Stimulated activated CD4-positive, alpha-beta T cell treated with anti-CD3 and anti-CD28 coated beads, Interleukin-4, amount 100 ng/mL, for 1 hour (primary cell): ENCODE measurements at regions not wholly inside any gene's neighbourhood (a gene's known extent, or its start where the extent isn't known, plus 50 kb on each side); places are given as distances from the start of the nearest gene placed in this dataset.

Experiments used
- DNase-seq: peaks from one replicate; pipeline ENCODE4 v3.0.0-alpha.2; 2020

- DNase-seq = no peak
Measured at GRCh38 chr5:89904442-89904841, 505.1 kb downstream of the CETN3 start.

DNA sequence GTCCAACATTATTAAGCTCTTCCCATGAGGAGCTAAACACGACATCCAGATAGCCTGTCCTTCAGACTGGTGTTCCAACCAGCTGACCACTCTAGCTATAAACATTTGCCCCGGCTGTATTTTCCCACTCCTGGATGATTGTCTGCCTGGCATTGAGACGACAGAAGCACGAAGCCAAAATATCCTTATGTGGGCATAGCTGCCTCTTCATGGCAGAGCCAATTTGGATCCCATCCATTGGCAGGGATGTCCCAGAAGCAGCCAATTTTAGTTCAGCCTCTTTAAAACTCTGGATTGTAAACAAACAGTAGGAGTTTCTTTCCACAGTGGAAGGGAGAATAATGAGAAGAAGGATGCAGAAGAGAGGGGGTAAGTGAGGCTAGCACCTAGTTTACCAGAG is 507.6 kb downstream of the CETN3 start:
- no peak for DNase-seq

DNA sequence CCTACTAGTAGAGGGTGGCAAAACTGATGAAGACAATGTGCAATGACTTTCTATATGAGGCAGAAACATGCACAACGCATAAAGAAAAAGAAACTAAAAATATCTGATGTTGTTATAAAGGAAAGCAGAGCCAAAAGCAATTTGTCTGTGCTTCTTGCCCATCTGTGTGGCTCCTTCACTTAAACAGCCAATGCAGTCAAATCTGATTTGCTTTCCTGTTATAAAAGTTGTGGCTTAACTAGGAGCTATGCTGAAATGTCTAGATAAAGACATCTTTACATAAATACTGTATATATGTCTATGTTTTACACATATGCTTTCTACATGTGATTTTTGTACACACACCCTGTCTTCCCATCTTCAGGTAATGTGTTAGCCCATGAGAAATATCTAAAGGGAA is 508.2 kb downstream of the CETN3 start:
- DNase-seq = no peak

DNA sequence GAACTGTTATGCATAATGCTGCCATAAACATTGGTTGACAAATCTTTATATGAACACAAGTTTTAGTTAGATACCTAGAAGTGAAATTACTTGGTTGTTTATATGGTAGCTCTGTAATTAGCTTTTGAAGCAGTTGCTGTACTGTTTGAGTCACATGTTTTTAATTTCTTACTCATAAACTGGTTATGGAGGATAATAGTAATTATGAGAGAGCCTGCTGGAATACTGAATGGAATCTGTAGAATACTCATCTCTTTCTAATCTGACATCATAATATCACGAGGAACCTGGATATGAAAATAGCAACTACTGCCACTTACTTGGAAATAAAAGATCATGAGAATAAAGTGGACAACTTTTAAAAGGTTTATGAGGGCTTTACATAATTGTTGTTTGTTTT is 509.2 kb downstream of the CETN3 start:
- no peak for DNase-seq

GRCh38 chr5:89899559-89899958 is 510.0 kb downstream of the CETN3 start:
- no peak for DNase-seq

GRCh38 chr5:89893546-89893945 is 516.0 kb downstream of the CETN3 start:
- DNase-seq = no peak

DNA sequence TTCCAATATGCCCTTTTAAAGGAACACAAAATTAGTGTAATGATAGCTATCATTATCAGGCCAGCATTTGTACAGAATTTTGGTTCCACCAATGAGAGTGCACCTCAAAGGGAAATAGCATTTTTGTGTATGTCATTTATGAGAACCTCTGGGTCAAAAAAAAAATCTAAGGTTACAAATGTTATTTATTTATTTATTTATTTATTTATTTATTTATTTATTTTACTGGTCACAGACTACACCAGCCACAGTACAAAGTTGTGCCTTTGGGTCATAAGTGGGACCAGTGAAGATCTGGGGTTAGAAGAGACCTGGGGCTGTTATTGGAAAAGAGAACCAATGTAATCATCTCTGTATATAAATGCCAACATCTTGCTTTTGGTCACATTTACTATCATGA is 523.9 kb downstream of the CETN3 start:
- no peak for DNase-seq

- DNase-seq = no peak
Measured at GRCh38 chr5:89883967-89884366, 525.6 kb downstream of the CETN3 start.

DNA sequence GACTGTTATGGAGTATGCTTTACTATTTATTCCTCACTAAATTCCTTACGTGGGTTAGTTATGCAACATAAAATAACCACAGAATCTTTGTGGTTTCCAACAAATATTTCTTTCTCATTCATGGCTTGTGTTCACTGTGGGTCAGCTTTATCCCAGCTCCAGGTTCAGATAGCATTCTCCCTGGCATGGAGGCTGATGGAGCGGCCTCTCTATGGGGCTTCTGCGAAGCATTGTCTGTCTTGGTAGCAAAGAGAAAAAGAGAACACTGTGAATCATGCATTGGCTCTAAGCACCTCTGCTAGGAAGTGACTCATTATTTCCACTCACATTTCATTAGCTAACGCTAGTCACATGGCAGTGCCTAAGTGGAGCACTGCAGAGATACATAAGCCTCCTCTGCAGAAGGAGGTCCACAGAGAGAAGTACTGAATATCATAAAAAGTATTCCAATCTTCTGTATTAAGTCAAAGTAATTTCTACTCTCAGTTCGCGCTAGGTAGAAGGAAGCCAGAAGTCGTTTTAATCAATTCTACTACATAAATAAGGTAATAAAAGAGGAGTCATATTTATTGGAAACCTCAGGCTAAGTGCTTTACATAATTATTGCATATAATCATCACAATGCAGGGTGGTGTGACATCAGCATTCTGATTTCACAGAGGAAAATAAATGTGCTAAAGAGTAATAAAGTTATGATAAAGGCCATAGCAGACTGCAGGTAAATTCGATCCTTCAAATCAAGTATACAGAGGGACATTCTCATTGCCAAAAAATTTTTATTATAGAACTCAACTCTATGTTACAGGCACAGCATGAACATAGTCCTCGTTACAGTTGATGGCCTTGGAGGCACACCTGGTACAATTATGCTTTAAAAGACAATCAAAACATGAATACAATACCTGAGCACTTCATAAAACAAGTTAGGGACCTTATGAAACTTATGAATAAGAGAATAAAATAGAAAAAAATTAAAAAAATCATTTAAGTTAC is 531.1 kb downstream of the CETN3 start:
- no peak for DNase-seq

GRCh38 chr5:89871906-89872305 is 537.6 kb downstream of the CETN3 start:
- no peak for DNase-seq

DNA sequence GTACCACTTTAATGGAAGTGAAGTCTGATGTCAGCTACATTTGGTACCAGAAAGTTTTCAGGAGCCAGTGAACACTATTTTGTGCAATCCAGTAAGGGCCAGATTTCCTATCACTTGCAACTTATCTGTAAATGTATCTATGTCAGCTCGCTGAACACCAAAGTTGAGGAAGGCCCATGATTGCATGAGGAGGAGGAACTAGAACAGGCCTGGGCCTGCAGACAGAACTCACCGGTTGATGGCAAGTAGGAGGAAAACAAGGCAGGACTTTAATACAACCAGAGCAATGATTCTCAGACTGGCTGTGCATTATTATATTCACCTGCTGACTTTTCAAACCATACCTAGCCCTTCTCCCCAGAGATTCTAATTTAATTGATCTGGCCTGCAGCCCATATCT is 540.2 kb downstream of the CETN3 start:
- no peak for DNase-seq

DNA sequence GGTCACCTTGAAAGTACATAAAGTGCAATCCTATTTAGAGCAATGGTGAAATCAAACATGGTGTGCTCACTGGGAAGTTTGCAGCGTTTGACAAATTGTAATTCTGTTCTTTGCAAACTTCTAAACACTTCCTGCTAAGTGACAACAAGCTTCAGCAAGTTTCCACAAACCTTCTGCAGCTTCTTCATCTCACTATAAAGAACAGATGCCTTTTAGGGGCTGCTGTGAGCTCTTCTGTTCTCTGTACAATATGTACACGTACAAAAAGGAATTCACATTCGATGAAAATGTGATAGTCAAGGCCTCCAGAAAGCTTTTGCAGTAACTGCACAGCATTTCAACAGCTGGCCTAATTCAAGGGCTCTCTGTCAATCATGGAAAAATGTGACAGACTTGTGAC is 543.1 kb downstream of the CETN3 start:
- no peak for DNase-seq

DNA sequence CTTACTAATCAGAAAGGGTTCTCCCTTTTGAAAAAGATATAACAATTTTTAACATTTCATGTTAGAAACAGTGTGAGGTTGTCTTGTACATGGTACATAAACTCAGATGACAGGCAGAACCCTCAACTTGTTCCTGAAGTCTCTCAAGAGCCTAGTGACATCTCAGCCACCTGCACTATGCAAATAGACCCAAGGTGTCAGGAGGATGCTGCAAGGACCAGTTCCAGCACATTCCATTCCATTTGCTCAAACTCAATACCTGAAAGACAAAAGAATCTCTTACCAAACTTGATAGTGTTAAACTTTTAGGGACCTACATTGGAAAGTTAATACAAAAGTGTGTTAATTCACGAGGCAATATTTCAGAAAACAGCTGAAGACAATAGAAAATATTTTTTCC is 544.6 kb downstream of the CETN3 start:
- no peak for DNase-seq

GRCh38 chr5:89857790-89858189 is 551.8 kb downstream of the CETN3 start:
- DNase-seq = no peak

- no peak for DNase-seq
Measured at GRCh38 chr5:89855417-89855816, 554.1 kb downstream of the CETN3 start.

DNA sequence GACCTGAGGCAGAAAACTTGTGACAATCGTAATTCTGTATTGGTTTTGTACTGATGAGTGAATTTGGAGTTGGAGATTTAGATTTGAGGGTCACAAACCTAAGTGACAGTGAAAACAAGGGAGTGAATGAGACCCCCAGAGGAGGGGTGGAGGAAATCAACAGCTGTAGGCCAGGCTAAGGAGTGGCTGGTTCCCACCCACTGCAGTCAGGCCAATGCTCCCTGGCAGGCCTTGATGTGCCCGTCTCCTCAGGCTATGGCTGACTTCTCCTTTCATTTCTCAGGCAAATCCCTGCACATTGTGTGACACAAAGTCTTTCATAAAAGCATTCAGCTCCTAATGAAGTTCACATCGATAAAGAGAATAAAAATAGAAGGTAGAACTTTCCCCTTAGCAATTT is 557.6 kb downstream of the CETN3 start:
- DNase-seq = no peak

- no peak for DNase-seq
Measured at GRCh38 chr5:89850513-89850865, 559.1 kb downstream of the CETN3 start.

GRCh38 chr5:89849830-89850512 is 559.6 kb downstream of the CETN3 start:
- DNase-seq = no peak

- DNase-seq = no peak
Measured at GRCh38 chr5:89847743-89848142, 561.8 kb downstream of the CETN3 start.

DNA sequence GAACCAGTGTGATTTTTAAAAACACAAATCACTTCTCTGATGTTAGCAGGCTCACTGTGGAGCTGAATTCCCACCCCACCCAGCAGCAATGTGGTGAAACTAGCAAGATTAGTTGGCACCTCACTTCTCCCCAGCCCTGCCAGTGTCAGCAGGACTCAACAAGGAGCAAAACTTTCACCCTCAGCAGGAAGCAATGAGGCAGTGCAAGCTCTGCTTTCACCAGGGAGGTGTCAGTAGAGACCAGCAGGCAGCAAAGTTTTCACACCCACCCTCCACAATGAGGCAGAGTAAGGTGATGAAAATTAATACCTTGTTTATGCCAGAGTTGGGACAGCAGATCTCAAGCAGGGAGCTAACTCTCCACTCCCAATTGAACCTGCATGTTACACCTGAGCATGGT is 565.0 kb downstream of the CETN3 start:
- no peak for DNase-seq

GRCh38 chr5:89842531-89842930 is 567.0 kb downstream of the CETN3 start:
- no peak for DNase-seq

DNA sequence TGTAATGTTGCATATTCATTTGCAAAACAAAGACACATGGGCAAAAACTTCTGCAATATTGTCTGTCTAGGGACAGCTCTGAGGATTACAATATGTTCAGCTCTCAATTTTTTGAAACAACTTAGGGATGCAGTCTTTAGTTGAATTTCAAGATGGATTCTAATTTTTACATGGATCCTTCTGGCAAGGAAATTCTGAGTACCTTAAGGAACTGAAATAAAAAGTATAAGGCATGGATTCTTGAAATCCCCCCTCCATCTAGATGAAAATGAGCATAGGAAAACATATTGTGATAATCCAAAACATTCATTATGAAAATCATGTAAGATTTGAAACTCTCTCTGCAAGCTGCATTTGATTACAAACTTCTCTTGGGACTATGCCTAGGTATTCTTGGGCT is 568.6 kb downstream of the CETN3 start:
- DNase-seq = no peak

GRCh38 chr5:89830691-89831090 is 578.9 kb downstream of the CETN3 start:
- no peak for DNase-seq

DNA sequence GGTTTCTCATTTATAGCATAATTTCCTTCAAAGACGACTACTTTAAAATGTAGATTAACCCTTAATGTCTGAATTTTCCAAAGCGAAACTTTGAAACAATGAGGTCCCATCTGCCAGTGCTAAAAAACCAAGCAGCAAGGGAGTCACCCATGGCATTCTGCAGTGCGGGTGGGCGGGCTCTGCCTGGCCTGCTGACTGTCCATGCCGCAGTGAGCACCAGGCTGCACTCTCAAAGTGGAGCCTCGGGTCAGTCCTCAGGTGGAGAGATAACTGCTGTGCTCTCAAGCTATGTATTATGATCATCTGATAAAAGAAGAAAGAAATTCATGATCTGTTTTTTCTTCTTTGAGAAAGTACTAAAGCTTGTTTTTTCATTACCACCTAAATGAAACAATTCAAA is 581.6 kb downstream of the CETN3 start:
- no peak for DNase-seq
